HCT116 (cell line): ENCODE measurements at regions not wholly inside any gene's neighbourhood (a gene's known extent, or its start where the extent isn't known, plus 50 kb on each side); places are given as distances from the start of the nearest gene placed in this dataset.

Source experiments
- ATAC-seq: fragments of 200-7000 bp; cut with Tn5 transposase; 2 replicates; pipeline ENCODE4 v1.9.1; 2020; ENCODE audit warnings: mild to moderate bottlenecking, moderate library complexity
- BruUV-seq: library from RNA; stranded (reverse); fragments of 400-500 nt; replicated peaks from 2 replicates; lab custom pipeline; 2021; lab: Mats Ljungman, UMichigan
- CTCF ChIA-PET: fragments of 300-600 bp; sonication (Branson Sonifier 250); formaldehyde crosslinking; loops from one replicate; lab custom pipeline; 2021; ENCODE audit warnings: antibody characterized with exemption; lab: Charles Lee
- POLR2A ChIA-PET: fragments of 300-600, 350-600 bp; sonication (Branson Sonifier 250); formaldehyde crosslinking; loops from one replicate; lab custom pipeline; 2021; ENCODE audit warnings: antibody characterized with exemption; lab: Charles Lee
- RAD21 ChIA-PET, 2 experiments: fragments of 300-600 bp; sonication (Branson Sonifier 250); formaldehyde crosslinking; loops; one replicate each; lab custom pipeline; 2023; ENCODE audit warnings: low total read pairs in 2 of 2; ENCODE audit not compliant: uncharacterized antibody in 2 of 2, unreplicated experiment in 2 of 2, low non-redundant PET in 1 of 2; lab: Charles Lee
- DNase-seq: peaks from one replicate; pipeline ENCODE4 v3.0.0-alpha.2; 2010; ENCODE audit warnings: low read depth, low spot score
- H2AFZ ChIP-seq: fragments of 200-600 bp; shearing (Covaris generic), sonication (generic); 2 replicates; pipeline ENCODE4 v1.6.1; 2017; ENCODE audit warnings: low read depth, mixed run types, mixed read lengths, antibody characterized with exemption, low read length; ENCODE audit not compliant: poor library complexity, severe bottlenecking
- H3K27ac ChIP-seq: 2 replicates; pipeline ENCODE4 v1.5.1; 2012; ENCODE audit warnings: low read depth, low read length
- H3K27me3 ChIP-seq: fragments of 200-600 bp; sonication (generic); 2 replicates; pipeline ENCODE4 v1.6.1; 2016; ENCODE audit warnings: mixed run types, low read length, mixed read lengths; ENCODE audit not compliant: insufficient read depth
- H3K36me3 ChIP-seq, 2 experiments: fragments of 200-500 bp in 1 of 2; fragments of 200-600 bp in 1 of 2; sonication (Bioruptor generic) in 1 of 2; sonication (generic) in 1 of 2; 2 replicates each; pipeline versions ENCODE4 v1.5.1 to v1.6.1; 2014 to 2016; ENCODE audit warnings: low read length in 2 of 2, inconsistent platforms in 1 of 2, mixed read lengths in 1 of 2, mixed run types in 1 of 2; ENCODE audit not compliant: insufficient read depth in 2 of 2, control insufficient read depth in 1 of 2
- H3K4me1 ChIP-seq, 2 experiments: fragments of 200-600 bp in 1 of 2; sonication (generic) in 1 of 2; 2 replicates each; pipeline versions ENCODE4 v1.5.1 to v1.6.1; 2012 to 2017; ENCODE audit warnings: low read length in 2 of 2, inconsistent platforms in 1 of 2, mild to moderate bottlenecking in 1 of 2, mixed read lengths in 1 of 2, mixed run types in 1 of 2, moderate library complexity in 1 of 2; ENCODE audit not compliant: insufficient read depth in 2 of 2, control insufficient read depth in 1 of 2
- H3K4me2 ChIP-seq: fragments of 200-600 bp; sonication (generic); 2 replicates; pipeline ENCODE4 v1.6.1; 2017; ENCODE audit warnings: mixed run types, low read length, mixed read lengths
- H3K4me3 ChIP-seq, 2 experiments: fragments of 200-600 bp in 1 of 2; sonication (generic) in 1 of 2; replicated peaks in 1 of 2; 2 replicates each; pipeline ENCODE4 v1.5.1; 2011 to 2016; ENCODE audit warnings: low read length in 2 of 2, control low read depth in 1 of 2, low read depth in 1 of 2, mild to moderate bottlenecking in 1 of 2, mixed read lengths in 1 of 2, mixed run types in 1 of 2
- H3K79me2 ChIP-seq: fragments of 200-600 bp; sonication (generic); 2 replicates; pipeline ENCODE4 v1.6.1; 2017; ENCODE audit warnings: mild to moderate bottlenecking, mixed run types, low read length, moderate library complexity, mixed read lengths; ENCODE audit not compliant: insufficient read depth
- H3K9ac ChIP-seq: fragments of 200-600 bp; sonication (generic); 2 replicates; pipeline ENCODE4 v1.6.1; 2016; ENCODE audit warnings: low read length, mixed read lengths
- H3K9me2 ChIP-seq: fragments of 200-600 bp; sonication (generic), shearing (Covaris generic); 2 replicates; pipeline ENCODE4 v1.6.1; 2017; ENCODE audit warnings: mixed run types, mild to moderate bottlenecking, moderate library complexity; ENCODE audit not compliant: insufficient read depth
- H3K9me3 ChIP-seq, 2 experiments: fragments of 200-500 bp in 1 of 2; fragments of 200-600 bp in 1 of 2; sonication (Bioruptor generic) in 1 of 2; sonication (generic) in 1 of 2; 2 replicates each; pipeline ENCODE4 v1.6.1; 2014 to 2017; ENCODE audit warnings: low read length in 2 of 2, mixed read lengths in 2 of 2, inconsistent platforms in 1 of 2, low read depth in 1 of 2, mild to moderate bottlenecking in 1 of 2, mixed run types in 1 of 2, moderate library complexity in 1 of 2; ENCODE audit not compliant: control insufficient read depth in 1 of 2, insufficient read depth in 1 of 2
- H4K20me1 ChIP-seq: fragments of 200-600 bp; sonication (generic), shearing (Covaris generic); 2 replicates; pipeline ENCODE4 v1.6.1; 2017; ENCODE audit warnings: mixed run types, mild to moderate bottlenecking, moderate library complexity; ENCODE audit not compliant: insufficient read depth
- ATF3 ChIP-seq: IDR thresholded peaks from 2 replicates; pipeline ENCODE4 v1.6.1; 2012
- EZH2phosphoT487 ChIP-seq: fragments of 200-600 bp; IDR thresholded peaks from 2 replicates; pipeline ENCODE4 v1.6.1; 2018; ENCODE audit warnings: antibody characterized with exemption, borderline replicate concordance
- FOSL1 ChIP-seq: IDR thresholded peaks from 2 replicates; pipeline ENCODE4 v1.6.1; 2012; ENCODE audit warnings: low read depth
- JUND ChIP-seq: IDR thresholded peaks from 2 replicates; pipeline ENCODE4 v1.6.1; 2012
- MAX ChIP-seq: IDR thresholded peaks from 2 replicates; pipeline ENCODE4 v1.6.1; 2012
- SIN3A ChIP-seq: IDR thresholded peaks from 2 replicates; pipeline ENCODE4 v1.6.1; 2012; ENCODE audit warnings: low read depth
- ZBTB33 ChIP-seq: IDR thresholded peaks from 2 replicates; pipeline ENCODE4 v1.6.1; 2011; ENCODE audit warnings: mild to moderate bottlenecking, low read length, moderate library complexity; ENCODE audit not compliant: insufficient replicate concordance; ENCODE audit errors: extremely low read depth
- intact Hi-C: fragments of 100-400 bp; cut with micrococcal nuclease; formaldehyde crosslinking; loops from 2 replicates; pipeline ENCODE4 v1.10.0; 2022

- TF ChIP-seq ATF3, result peak; percentile 30
- TF ChIP-seq EZH2phosphoT487, result no peak
- TF ChIP-seq FOSL1, result peak; percentile 94
- TF ChIP-seq, all 23 proteins: peak for 12
Measured at GRCh38 chr10:123287594-123288247, 133.5 kb downstream of the BUB3 start (continued).

GRCh38 chr10:123289432-123289831, 135.2 kb downstream of the BUB3 start:
- H3K4me1 ChIP-seq, result peaks cover 4 to 19% of the 10 kb centered on the region in 2 experiments
- intact Hi-C loops, result no loop called here

More at GRCh38 chr10:123289432-123289831, 135.2 kb downstream of the BUB3 start:
- H3K9ac ChIP-seq, result no peak overlapping the region
- H3K9me2 ChIP-seq, result no peaks in the 10 kb centered on the region
- ChIA-PET POLR2A (no interaction called here), RAD21 (no interaction called here), CTCF (no interaction called here)
- no peaks in the 10 kb centered on the region for H3K27me3 ChIP-seq
- H3K4me3 ChIP-seq, result no peak overlapping the region
- DNase-seq (no peak), ATAC-seq (no peak)
- H3K27ac ChIP-seq, result no peak overlapping the region
- no peak overlapping the region for H3K4me2 ChIP-seq
- no peaks in the 10 kb centered on the region for H4K20me1 ChIP-seq
- no peak for TF ChIP-seq SIN3A
- no peak for TF ChIP-seq MAX
- no peak for TF ChIP-seq ZBTB33
- no peak for TF ChIP-seq JUND
- H2AFZ ChIP-seq, result no peak overlapping the region
- no peaks in the 10 kb centered on the region for H3K36me3 ChIP-seq
- no peaks in the 10 kb centered on the region for H3K79me2 ChIP-seq
- peaks cover 3% of the 10 kb centered on the region in 2 experiments; a peak in 1 of 4 replicates for H3K9me3 ChIP-seq
- no TSS peak for BruUV-seq
